HCT116 (cell line): ENCODE measurements at regions not wholly inside any gene's neighbourhood (a gene's known extent, or its start where the extent isn't known, plus 50 kb on each side); places are given as distances from the start of the nearest gene placed in this dataset.

Source experiments
- ATAC-seq: fragments of 200-7000 bp; cut with Tn5 transposase; 2 replicates; pipeline ENCODE4 v1.9.1; 2020; ENCODE audit warnings: mild to moderate bottlenecking, moderate library complexity
- BruUV-seq: library from RNA; stranded (reverse); fragments of 400-500 nt; replicated peaks from 2 replicates; lab custom pipeline; 2021; lab: Mats Ljungman, UMichigan
- CTCF ChIA-PET: fragments of 300-600 bp; sonication (Branson Sonifier 250); formaldehyde crosslinking; loops from one replicate; lab custom pipeline; 2021; ENCODE audit warnings: antibody characterized with exemption; lab: Charles Lee
- POLR2A ChIA-PET: fragments of 300-600, 350-600 bp; sonication (Branson Sonifier 250); formaldehyde crosslinking; loops from one replicate; lab custom pipeline; 2021; ENCODE audit warnings: antibody characterized with exemption; lab: Charles Lee
- RAD21 ChIA-PET, 2 experiments: fragments of 300-600 bp; sonication (Branson Sonifier 250); formaldehyde crosslinking; loops; one replicate each; lab custom pipeline; 2023; ENCODE audit warnings: low total read pairs in 2 of 2; ENCODE audit not compliant: uncharacterized antibody in 2 of 2, unreplicated experiment in 2 of 2, low non-redundant PET in 1 of 2; lab: Charles Lee
- DNase-seq: peaks from one replicate; pipeline ENCODE4 v3.0.0-alpha.2; 2010; ENCODE audit warnings: low read depth, low spot score
- H2AFZ ChIP-seq: fragments of 200-600 bp; shearing (Covaris generic), sonication (generic); 2 replicates; pipeline ENCODE4 v1.6.1; 2017; ENCODE audit warnings: low read depth, mixed run types, mixed read lengths, antibody characterized with exemption, low read length; ENCODE audit not compliant: poor library complexity, severe bottlenecking
- H3K27ac ChIP-seq: 2 replicates; pipeline ENCODE4 v1.5.1; 2012; ENCODE audit warnings: low read depth, low read length
- H3K27me3 ChIP-seq: fragments of 200-600 bp; sonication (generic); 2 replicates; pipeline ENCODE4 v1.6.1; 2016; ENCODE audit warnings: mixed run types, low read length, mixed read lengths; ENCODE audit not compliant: insufficient read depth
- H3K36me3 ChIP-seq, 2 experiments: fragments of 200-500 bp in 1 of 2; fragments of 200-600 bp in 1 of 2; sonication (Bioruptor generic) in 1 of 2; sonication (generic) in 1 of 2; 2 replicates each; pipeline versions ENCODE4 v1.5.1 to v1.6.1; 2014 to 2016; ENCODE audit warnings: low read length in 2 of 2, inconsistent platforms in 1 of 2, mixed read lengths in 1 of 2, mixed run types in 1 of 2; ENCODE audit not compliant: insufficient read depth in 2 of 2, control insufficient read depth in 1 of 2
- H3K4me1 ChIP-seq, 2 experiments: fragments of 200-600 bp in 1 of 2; sonication (generic) in 1 of 2; 2 replicates each; pipeline versions ENCODE4 v1.5.1 to v1.6.1; 2012 to 2017; ENCODE audit warnings: low read length in 2 of 2, inconsistent platforms in 1 of 2, mild to moderate bottlenecking in 1 of 2, mixed read lengths in 1 of 2, mixed run types in 1 of 2, moderate library complexity in 1 of 2; ENCODE audit not compliant: insufficient read depth in 2 of 2, control insufficient read depth in 1 of 2
- H3K4me2 ChIP-seq: fragments of 200-600 bp; sonication (generic); 2 replicates; pipeline ENCODE4 v1.6.1; 2017; ENCODE audit warnings: mixed run types, low read length, mixed read lengths
- H3K4me3 ChIP-seq, 2 experiments: fragments of 200-600 bp in 1 of 2; sonication (generic) in 1 of 2; replicated peaks in 1 of 2; 2 replicates each; pipeline ENCODE4 v1.5.1; 2011 to 2016; ENCODE audit warnings: low read length in 2 of 2, control low read depth in 1 of 2, low read depth in 1 of 2, mild to moderate bottlenecking in 1 of 2, mixed read lengths in 1 of 2, mixed run types in 1 of 2
- H3K79me2 ChIP-seq: fragments of 200-600 bp; sonication (generic); 2 replicates; pipeline ENCODE4 v1.6.1; 2017; ENCODE audit warnings: mild to moderate bottlenecking, mixed run types, low read length, moderate library complexity, mixed read lengths; ENCODE audit not compliant: insufficient read depth
- H3K9ac ChIP-seq: fragments of 200-600 bp; sonication (generic); 2 replicates; pipeline ENCODE4 v1.6.1; 2016; ENCODE audit warnings: low read length, mixed read lengths
- H3K9me2 ChIP-seq: fragments of 200-600 bp; sonication (generic), shearing (Covaris generic); 2 replicates; pipeline ENCODE4 v1.6.1; 2017; ENCODE audit warnings: mixed run types, mild to moderate bottlenecking, moderate library complexity; ENCODE audit not compliant: insufficient read depth
- H3K9me3 ChIP-seq, 2 experiments: fragments of 200-500 bp in 1 of 2; fragments of 200-600 bp in 1 of 2; sonication (Bioruptor generic) in 1 of 2; sonication (generic) in 1 of 2; 2 replicates each; pipeline ENCODE4 v1.6.1; 2014 to 2017; ENCODE audit warnings: low read length in 2 of 2, mixed read lengths in 2 of 2, inconsistent platforms in 1 of 2, low read depth in 1 of 2, mild to moderate bottlenecking in 1 of 2, mixed run types in 1 of 2, moderate library complexity in 1 of 2; ENCODE audit not compliant: control insufficient read depth in 1 of 2, insufficient read depth in 1 of 2
- H4K20me1 ChIP-seq: fragments of 200-600 bp; sonication (generic), shearing (Covaris generic); 2 replicates; pipeline ENCODE4 v1.6.1; 2017; ENCODE audit warnings: mixed run types, mild to moderate bottlenecking, moderate library complexity; ENCODE audit not compliant: insufficient read depth
- ATF3 ChIP-seq: IDR thresholded peaks from 2 replicates; pipeline ENCODE4 v1.6.1; 2012
- CBX3 ChIP-seq: IDR thresholded peaks from 2 replicates; pipeline ENCODE4 v1.6.1; 2012; ENCODE audit warnings: low read depth
- CEBPB ChIP-seq: IDR thresholded peaks from 2 replicates; pipeline ENCODE4 v1.6.1; 2012; ENCODE audit warnings: low read depth
- ELF1 ChIP-seq: IDR thresholded peaks from 2 replicates; pipeline ENCODE4 v1.6.1; 2012; ENCODE audit warnings: low read depth, borderline replicate concordance
- EZH2phosphoT487 ChIP-seq: fragments of 200-600 bp; IDR thresholded peaks from 2 replicates; pipeline ENCODE4 v1.6.1; 2018; ENCODE audit warnings: antibody characterized with exemption, borderline replicate concordance
- FOSL1 ChIP-seq: IDR thresholded peaks from 2 replicates; pipeline ENCODE4 v1.6.1; 2012; ENCODE audit warnings: low read depth
- JUND ChIP-seq: IDR thresholded peaks from 2 replicates; pipeline ENCODE4 v1.6.1; 2012
- POLR2A ChIP-seq: IDR thresholded peaks from 2 replicates; pipeline ENCODE4 v1.7.0; 2011; ENCODE audit warnings: borderline replicate concordance; ENCODE audit not compliant: insufficient read depth, insufficient read length; ENCODE audit errors: extremely low read depth
- POLR2AphosphoS5 ChIP-seq: IDR thresholded peaks from 2 replicates; pipeline ENCODE4 v1.6.1; 2011; ENCODE audit warnings: mild to moderate bottlenecking, low read depth, low read length, moderate library complexity
- RAD21 ChIP-seq: IDR thresholded peaks from 2 replicates; pipeline ENCODE4 v1.6.1; 2012; ENCODE audit warnings: low read depth, mild to moderate bottlenecking
- SIN3A ChIP-seq: IDR thresholded peaks from 2 replicates; pipeline ENCODE4 v1.6.1; 2012; ENCODE audit warnings: low read depth
- SRF ChIP-seq: IDR thresholded peaks from 2 replicates; pipeline ENCODE4 v1.6.1; 2012; ENCODE audit warnings: low read depth
- TCF7L2 ChIP-seq: IDR thresholded peaks from 2 replicates; pipeline ENCODE4 v1.7.0; 2011; ENCODE audit warnings: borderline replicate concordance, inconsistent platforms; ENCODE audit not compliant: insufficient read depth, insufficient read length; ENCODE audit errors: extremely low read depth
- YY1 ChIP-seq: IDR thresholded peaks from 2 replicates; pipeline ENCODE4 v1.6.1; 2011; ENCODE audit warnings: low read length, low read depth, moderate library complexity, mild to moderate bottlenecking; ENCODE audit not compliant: insufficient replicate concordance; ENCODE audit errors: extremely low read depth
- ZBTB33 ChIP-seq: IDR thresholded peaks from 2 replicates; pipeline ENCODE4 v1.6.1; 2011; ENCODE audit warnings: mild to moderate bottlenecking, low read length, moderate library complexity; ENCODE audit not compliant: insufficient replicate concordance; ENCODE audit errors: extremely low read depth
- ZNF274 ChIP-seq: fragments of 200-500 bp; sonication (Bioruptor generic); IDR thresholded peaks from 2 replicates; pipeline ENCODE4 v1.6.1; 2014; ENCODE audit warnings: mild to moderate bottlenecking, low read depth, low read length, inconsistent platforms
- intact Hi-C: fragments of 100-400 bp; cut with micrococcal nuclease; formaldehyde crosslinking; loops from 2 replicates; pipeline ENCODE4 v1.10.0; 2022

DNA sequence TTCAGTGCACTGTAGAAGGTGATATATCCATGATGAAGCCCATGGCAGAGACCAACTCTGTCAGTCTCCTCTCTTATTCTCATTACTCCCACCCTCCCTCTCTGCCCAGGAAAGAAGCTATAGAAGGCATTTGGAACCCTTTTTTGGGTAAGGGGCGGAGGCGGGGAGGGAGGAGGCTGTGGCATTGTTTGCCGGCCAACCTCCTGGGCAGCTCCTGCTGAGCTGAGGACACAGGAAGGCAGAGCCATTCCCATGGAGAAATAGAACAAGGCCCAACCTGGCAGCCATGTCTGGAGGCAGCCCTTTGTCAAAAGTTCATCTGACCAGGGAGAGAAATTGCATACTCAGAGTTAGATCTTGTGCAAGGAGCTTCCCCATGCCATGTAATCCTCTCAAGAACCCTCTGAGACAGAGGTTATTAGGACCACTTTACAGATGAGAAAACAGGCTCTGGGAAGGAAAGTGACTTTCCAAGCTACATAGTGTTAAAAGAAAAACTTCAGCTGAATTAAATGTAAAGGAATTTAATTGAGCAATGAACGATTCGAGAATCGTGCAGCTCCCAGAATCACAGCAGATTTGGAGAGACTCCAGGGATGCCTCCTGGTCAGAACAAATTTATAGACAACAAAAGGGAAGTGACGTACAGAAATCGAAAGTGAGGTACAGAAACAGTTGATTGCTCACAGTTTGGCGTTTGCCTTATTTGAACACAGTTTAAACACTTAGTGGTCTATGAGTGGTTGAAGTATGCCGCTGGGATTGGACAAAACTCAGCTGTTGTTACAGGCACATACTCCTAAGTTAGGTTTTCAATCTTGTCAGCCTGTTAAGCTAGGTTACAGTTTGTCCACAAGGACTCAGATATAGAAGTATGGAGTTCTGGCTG is 158.6 kb downstream of the MELK start:
- no TSS peak for BruUV-seq
- ATAC-seq (no peak), DNase-seq (no peak)
- Histone ChIP-seq H3K79me2 (no peaks in the 10 kb centered on the region), H3K9ac (no peak overlapping the region), H3K27ac (no peak overlapping the region), H2AFZ (no peak overlapping the region), H3K4me3 (no peak overlapping the region), H3K36me3 (no peaks in the 10 kb centered on the region), H3K4me1 (no peaks in the 10 kb centered on the region), H4K20me1 (no peaks in the 10 kb centered on the region), H3K9me2 (no peaks in the 10 kb centered on the region), H3K9me3 (no peaks in the 10 kb centered on the region), H3K4me2 (no peak overlapping the region), H3K27me3 (no peaks in the 10 kb centered on the region)
- ChIA-PET CTCF (interaction anchor here (1.0 to 3.1 kb wide), 2 partner anchors 99 to 324 kb away, joined by 3 to 17 read pairs; no protein-coding TSS in a partner anchor), RAD21 (interaction anchor here in 1 of 2 experiments (0.7 kb wide), 1 partner anchor 73 kb away, joined by 3 read pairs; no protein-coding TSS in a partner anchor), POLR2A (no interaction called here)
- no peak for TF ChIP-seq ATF3
- no peak for TF ChIP-seq JUND
- TF ChIP-seq ELF1: no peak
- TF ChIP-seq SRF: no peak
- no peak for TF ChIP-seq TCF7L2
- no peak for TF ChIP-seq SIN3A
- TF ChIP-seq FOSL1: no peak
- TF ChIP-seq POLR2A: no peak
- no peak for TF ChIP-seq ZNF274
- TF ChIP-seq CBX3: no peak
- TF ChIP-seq ZBTB33: no peak
- TF ChIP-seq RAD21: no peak
- TF ChIP-seq CEBPB: no peak
- no peak for TF ChIP-seq POLR2AphosphoS5
- no peak for TF ChIP-seq EZH2phosphoT487
- no peak for TF ChIP-seq YY1
- intact Hi-C loops: no loop called here
